Endodermal cell (in vitro differentiated cells): ENCODE measurements at regions not wholly inside any gene's neighbourhood (a gene's known extent, or its start where the extent isn't known, plus 50 kb on each side); places are given as distances from the start of the nearest gene placed in this dataset.

Source experiments
- DNase-seq: peaks from one replicate; pipeline ENCODE4 v3.0.0-alpha.2; 2017
- H3K27ac ChIP-seq: 2 replicates; pipeline ENCODE4 v1.5.1; 2013; ENCODE audit warnings: mild to moderate bottlenecking, low read depth, low read length, moderate library complexity
- H3K27me3 ChIP-seq: 2 replicates; pipeline ENCODE4 v1.6.1; 2013; ENCODE audit warnings: mild to moderate bottlenecking, low read length, moderate library complexity; ENCODE audit not compliant: insufficient read depth, control insufficient read depth, poor library complexity, severe bottlenecking
- H3K36me3 ChIP-seq: 2 replicates; pipeline ENCODE4 v1.7.0; 2013; ENCODE audit warnings: mild to moderate bottlenecking, low read length, moderate library complexity; ENCODE audit not compliant: control insufficient read depth, insufficient read depth
- H3K4me1 ChIP-seq: one replicate; pipeline ENCODE4 v1.7.0; 2013; ENCODE audit warnings: low read length; ENCODE audit not compliant: control insufficient read depth, insufficient read depth
- H3K4me3 ChIP-seq: 2 replicates; pipeline ENCODE4 v1.5.1; 2013; ENCODE audit warnings: mild to moderate bottlenecking, low read length, moderate library complexity
- H3K9ac ChIP-seq: 2 replicates; pipeline ENCODE4 v1.6.1; 2013; ENCODE audit warnings: mild to moderate bottlenecking, low read length, moderate library complexity; ENCODE audit not compliant: poor library complexity, severe bottlenecking; ENCODE audit errors: extremely low read depth
- H3K9me3 ChIP-seq: 2 replicates; pipeline ENCODE4 v1.6.1; 2013; ENCODE audit warnings: mild to moderate bottlenecking, low read length, moderate library complexity; ENCODE audit not compliant: control insufficient read depth
- H3K27ac Mint-ChIP-seq: 2 replicates; pipeline ENCODE4 v1.8.0; 2020; ENCODE audit warnings: mixed read lengths
- H3K27me3 Mint-ChIP-seq: 2 replicates; pipeline ENCODE4 v1.8.0; 2021; ENCODE audit warnings: mild to moderate bottlenecking, mixed read lengths; ENCODE audit not compliant: insufficient read depth
- H3K36me3 Mint-ChIP-seq: 2 replicates; pipeline ENCODE4 v1.8.0; 2020; ENCODE audit warnings: low read depth, mixed read lengths
- H3K4me1 Mint-ChIP-seq: 2 replicates; pipeline ENCODE4 v1.8.0; 2020; ENCODE audit warnings: mixed read lengths
- H3K4me3 Mint-ChIP-seq: 2 replicates; pipeline ENCODE4 v1.8.0; 2020; ENCODE audit warnings: mild to moderate bottlenecking, moderate library complexity, mixed read lengths
- H3K9me3 Mint-ChIP-seq: 2 replicates; pipeline ENCODE4 v1.8.0; 2020; ENCODE audit warnings: mild to moderate bottlenecking, mixed read lengths
- CTCF ChIP-seq: fragments of 200-600 bp; sonication (generic); conservative IDR thresholded peaks from 2 replicates; pipeline ENCODE4 v1.5.0; 2021; ENCODE audit warnings: antibody characterized with exemption, mild to moderate bottlenecking
- WGBS, 2 experiments: methylation state at CpG; one replicate each; pipeline versions ENCODE4 v1.1.5 to v1.1.7; 2013; ENCODE audit warnings: missing lambda C conversion rate in 2 of 2, mixed read lengths in 1 of 2; ENCODE audit not compliant: insufficient coverage in 1 of 2, insufficient read length in 1 of 2; 5-methylcytosine and 5-hydroxymethylcytosine counted together

- Histone ChIP-seq H3K4me3 (no peak overlapping the region), H3K36me3 (no peaks in the 10 kb centered on the region), H3K9me3 (no peaks in the 10 kb centered on the region), H3K4me1 (no peaks in the 10 kb centered on the region), H3K9ac (no peak overlapping the region), H3K27me3 (no peaks in the 10 kb centered on the region), H3K27ac (no peak overlapping the region)
- Mint-ChIP-seq H3K4me1 (peaks cover 2% of the 10 kb centered on the region), H3K36me3 (no peaks in the 10 kb centered on the region), H3K27me3 (no peaks in the 10 kb centered on the region), H3K4me3 (no peak overlapping the region), H3K27ac (no peak overlapping the region), H3K9me3 (peaks cover 9% of the 10 kb centered on the region)
- TF ChIP-seq CTCF = no peak
- 84% methylated on average over 1 of the region's 1 CpG; no CpG with 5 or more reads in 1 of the 2 experiments for WGBS, 2 experiments
- no peak for DNase-seq
Observed at GRCh38 chr11:89119426-89119825, 53.6 kb upstream of the GRM5 start.

GRCh38 chr11:89125298-89125697 is 52.4 kb upstream of the TYR start:
- WGBS, 2 experiments = 84% methylated on average over 1 of the region's 1 CpG; no CpG with 5 or more reads in 1 of the 2 experiments
- Histone ChIP-seq H3K9ac (no peak overlapping the region), H3K4me3 (no peak overlapping the region), H3K27ac (no peak overlapping the region), H3K4me1 (no peaks in the 10 kb centered on the region), H3K36me3 (no peaks in the 10 kb centered on the region), H3K27me3 (no peaks in the 10 kb centered on the region), H3K9me3 (no peaks in the 10 kb centered on the region)
- Mint-ChIP-seq H3K9me3 (no peaks in the 10 kb centered on the region), H3K27ac (no peak overlapping the region), H3K4me1 (no peaks in the 10 kb centered on the region), H3K36me3 (no peaks in the 10 kb centered on the region), H3K4me3 (no peak overlapping the region), H3K27me3 (no peaks in the 10 kb centered on the region)
- DNase-seq = peak; percentile 70
- TF ChIP-seq CTCF = peak; percentile 57
